ENCODE measurements at regions not wholly inside any gene's neighbourhood (a gene's known extent, or its start where the extent isn't known, plus 50 kb on each side); places are given as distances from the start of the nearest gene placed in this dataset.

DNA sequence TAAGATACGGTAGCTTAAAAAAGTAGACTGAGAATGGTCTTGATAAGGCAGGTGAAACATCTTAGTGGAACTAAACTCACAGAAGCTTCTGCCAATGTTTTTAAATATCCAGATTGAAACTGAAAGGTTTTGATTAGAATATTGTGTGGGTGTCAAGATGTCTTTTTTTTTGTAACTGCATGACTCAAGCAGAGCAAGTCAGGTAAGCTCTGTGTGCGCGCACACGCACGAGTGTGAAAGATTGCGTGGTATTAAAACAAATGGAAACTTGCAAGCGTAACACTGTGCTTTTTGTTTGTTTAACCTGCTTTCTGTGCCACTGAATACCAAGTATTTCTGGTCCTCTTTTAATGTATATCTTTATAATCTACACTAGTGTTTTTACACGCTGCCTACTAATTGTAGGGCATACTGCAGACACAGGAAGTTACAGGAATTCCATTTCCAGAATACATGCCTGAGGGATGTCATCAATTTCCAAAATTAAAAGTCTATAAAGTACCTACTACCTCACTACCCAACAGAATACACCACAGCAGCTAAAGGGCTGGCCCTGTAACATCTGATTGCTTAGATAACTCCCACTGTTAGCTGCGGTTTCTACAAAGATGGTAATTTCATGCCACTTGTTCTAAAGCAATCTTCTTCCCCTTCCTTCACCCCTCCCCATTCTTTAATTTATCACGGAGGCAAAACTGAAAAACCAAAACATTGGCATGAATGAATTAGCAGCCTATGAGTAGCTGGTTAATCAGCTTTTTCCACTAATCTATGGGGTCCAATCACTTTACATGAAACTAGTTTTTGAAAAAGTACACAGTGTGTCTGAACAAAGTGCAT is 472.8 kb downstream of the SHQ1 start:
- Histone ChIP-seq H3K4me2 (ENCODE audit: insufficient read depth in 1 of 2, low read depth in 2 of 2, low read length in 2 of 2) (peak overlapping the region in 1 of 2 experiments; percentile 28; a peak in 1 of 4 replicates), H3K23ac (ENCODE audit: insufficient read length) (no peak overlapping the region), H4K5ac (ENCODE audit: insufficient read length, low read depth, low read length) (no peak overlapping the region), H2AK5ac (ENCODE audit: low read depth, low read length) (no peak overlapping the region), H3K18ac (ENCODE audit: extremely low read depth, low read length) (no peak overlapping the region), H4K20me1 (replicated peaks in 1 of 2; ENCODE audit: control insufficient read depth in 1 of 2, insufficient read depth in 2 of 2, low read length in 2 of 2) (peaks cover 0 to 4% of the 10 kb centered on the region in 2 experiments), H3K4me1 (replicated peaks in 1 of 4; ENCODE audit: control insufficient read depth in 3 of 4, insufficient read depth in 4 of 4, low read length in 3 of 4) (peaks cover 2 to 22% (median 17%) of the 10 kb centered on the region in 4 experiments), H2BK20ac (ENCODE audit: low read length) (no peak overlapping the region), H2BK15ac (ENCODE audit: low read length) (no peak overlapping the region), H3K27me3 (replicated peaks in 1 of 4; ENCODE audit: control insufficient read depth in 3 of 4, extremely low read depth in 1 of 4, insufficient read depth in 3 of 4, low read length in 3 of 4) (no peaks in the 10 kb centered on the region), H3K4ac (replicated peaks; ENCODE audit: insufficient read length, low read depth, low read length) (no peak overlapping the region), H3K9ac (replicated peaks in 1 of 4; ENCODE audit: extremely low read depth in 1 of 4, low read depth in 3 of 4, low read length in 3 of 4) (no peak overlapping the region), H3K23me2 (ENCODE audit: low read depth, low read length) (no peaks in the 10 kb centered on the region), H3K79me1 (ENCODE audit: low read depth, low read length) (no peaks in the 10 kb centered on the region; the same call in 1 of the 2 replicates), H3K56ac (replicated peaks; ENCODE audit: insufficient read length, low read depth, low read length) (no peak overlapping the region), H3K9me3 (ENCODE audit: insufficient read depth in 2 of 2, low read depth in 1 of 2, low read length in 1 of 2) (no peaks in the 10 kb centered on the region), H3K14ac (ENCODE audit: insufficient read length) (no peak overlapping the region), H3K4me3 (ENCODE audit: extremely low read depth in 1 of 4, insufficient read depth in 2 of 4, low read depth in 3 of 4, low read length in 4 of 4) (no peak overlapping the region), H4K91ac (replicated peaks; ENCODE audit: insufficient read length, low read length) (no peak overlapping the region), H2AFZ (ENCODE audit: low read length) (no peak overlapping the region), H2BK12ac (ENCODE audit: low read depth, low read length) (no peak overlapping the region), H4K8ac (ENCODE audit: extremely low read depth, insufficient read depth, low read length) (no peak overlapping the region), H3K79me2 (ENCODE audit: control insufficient read depth in 1 of 2, insufficient read depth in 2 of 2, low read length in 2 of 2) (peaks cover under 1 to 27% of the 10 kb centered on the region in 2 experiments), H2BK5ac (ENCODE audit: low read depth, low read length) (no peak overlapping the region), H3K27ac (ENCODE audit: low read depth, low read length) (no peak overlapping the region), H2BK120ac (replicated peaks; ENCODE audit: low read depth, low read length) (no peak overlapping the region), H3K36me3 (ENCODE audit: control insufficient read depth in 2 of 4, insufficient read depth in 4 of 4, low read length in 3 of 4) (peaks cover 0 to 14% (median 4%) of the 10 kb centered on the region in 4 experiments; a peak in 3 of 8 replicates)
- ChIA-PET POLR2A (ENCODE audit: partially characterized antibody) (interaction anchor here (0.8 to 1.6 kb wide), 5 partner anchors 9 to 30 kb away, joined by 3 to 4 read pairs (median 3); no protein-coding TSS in a partner anchor), CTCF (ENCODE audit: partially characterized antibody) (interaction anchor here (0.5 to 1.7 kb wide), 4 partner anchors 9 to 321 kb away, joined by 3 to 7 read pairs (median 4); no protein-coding TSS in a partner anchor)
- no peak for FAIRE-seq
- DNase-seq (ENCODE audit: low read depth in 1 of 2, low spot score in 2 of 2): no peak
- 0 out of 2 replicates have a peak, but pooled peaks have one; percentile 28 for TF ChIP-seq POLR2AphosphoS5 (IDR thresholded peaks at IDR 0.05; ENCODE audit: low read depth, low read length)
- TF ChIP-seq KDM5A (IDR thresholded peaks at IDR 0.05; ENCODE audit: low read length): no peak
- TF ChIP-seq ZNF274 (IDR thresholded peaks at IDR 0.05; ENCODE audit: borderline replicate concordance, extremely low read depth, low read length): no peak
- TF ChIP-seq HDAC6 (IDR thresholded peaks at IDR 0.05; ENCODE audit: low read depth, low read length): no peak
- TF ChIP-seq NRF1 (IDR thresholded peaks at IDR 0.05; ENCODE audit: low read depth, low read length): no peak
- TF ChIP-seq CEBPB (IDR thresholded peaks at IDR 0.05; ENCODE audit: low read depth, low read length): no peak
- no peak for TF ChIP-seq TAF7 (optimal IDR thresholded peaks at IDR 0.05; ENCODE audit: borderline replicate concordance, low read depth, low read length)
- TF ChIP-seq RXRA (IDR thresholded peaks at IDR 0.05; ENCODE audit: insufficient read depth, low read depth, low read length): no peak
- TF ChIP-seq CHD1 (IDR thresholded peaks at IDR 0.05; ENCODE audit: low read depth, low read length): no peak
- peak in 1 of 2 experiments; percentile 10; a peak in 1 of 3 replicates for TF ChIP-seq POLR2A (IDR thresholded peaks at IDR 0.05; ENCODE audit: control extremely low read depth in 1 of 2, low read depth in 2 of 2, low read length in 2 of 2)
- no peak for TF ChIP-seq CHD2 (IDR thresholded peaks at IDR 0.05; ENCODE audit: low read length)
- no peak for TF ChIP-seq KDM4A (IDR thresholded peaks at IDR 0.05; ENCODE audit: low read depth, low read length, severe bottlenecking)
- WGBS, 2 experiments (ENCODE audit: extremely low coverage in 1 of 2, insufficient coverage in 1 of 2, insufficient read length in 1 of 2, insufficient replicate concordance in 2 of 2, low coverage in 1 of 2, low lambda C conversion rate in 2 of 2, missing lambda C conversion rate in 1 of 2): 76% methylated on average over 10 of the region's 10 CpGs; no CpG with 5 or more reads in 1 of the 2 experiments

Measured in H1 (cell line).